Right lobe of liver (tissue), 4 donors: ENCODE measurements at regions not wholly inside any gene's neighbourhood (a gene's known extent, or its start where the extent isn't known, plus 50 kb on each side); places are given as distances from the start of the nearest gene placed in this dataset.

Experiments
- POLR2A ChIP-seq: fragments of 450-650 bp; IDR thresholded peaks from one replicate; pipeline ENCODE4 v1.6.1; 2017; ENCODE audit warnings: antibody characterized with exemption, mild to moderate bottlenecking
- TF ChIP-seq, protein P1 (sequence below), 4 donors: fragments of 200-600 bp in 3 of 4; fragments of 450-650 bp in 1 of 4; IDR thresholded peaks; one replicate each; pipeline versions ENCODE4 v1.5.1 to v1.8.0; 2016 to 2022; ENCODE audit warnings: antibody characterized with exemption in 4 of 4, mild to moderate bottlenecking in 2 of 4
- donor health status: DM: no; HTN: no; CAD: no.
- donor health status: DM: no; HTN: no; CAD: no.
- donor health status: DM: no; HTN: yes; CAD: no.

DNA sequence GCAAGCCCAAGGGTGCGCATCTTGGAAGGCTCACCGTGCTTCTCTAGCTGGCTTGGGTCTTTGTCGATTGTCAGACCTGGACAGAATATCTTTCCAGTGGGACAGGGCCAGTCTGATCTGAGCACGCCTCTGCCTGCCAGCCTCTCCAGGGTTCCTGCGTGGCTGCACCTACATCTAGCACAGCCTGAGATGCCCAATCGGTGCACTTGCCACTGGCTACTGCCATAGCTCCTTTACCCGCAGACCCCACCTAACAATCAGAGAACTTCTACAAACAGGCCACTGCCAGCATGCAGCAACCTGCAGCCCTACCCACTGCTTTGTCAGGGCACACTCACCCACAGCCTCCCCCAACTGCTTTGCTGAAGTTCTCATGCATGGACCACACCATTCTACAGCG is 56.7 kb upstream of the PHACTR3 start:
- TF ChIP-seq, protein P1, sequence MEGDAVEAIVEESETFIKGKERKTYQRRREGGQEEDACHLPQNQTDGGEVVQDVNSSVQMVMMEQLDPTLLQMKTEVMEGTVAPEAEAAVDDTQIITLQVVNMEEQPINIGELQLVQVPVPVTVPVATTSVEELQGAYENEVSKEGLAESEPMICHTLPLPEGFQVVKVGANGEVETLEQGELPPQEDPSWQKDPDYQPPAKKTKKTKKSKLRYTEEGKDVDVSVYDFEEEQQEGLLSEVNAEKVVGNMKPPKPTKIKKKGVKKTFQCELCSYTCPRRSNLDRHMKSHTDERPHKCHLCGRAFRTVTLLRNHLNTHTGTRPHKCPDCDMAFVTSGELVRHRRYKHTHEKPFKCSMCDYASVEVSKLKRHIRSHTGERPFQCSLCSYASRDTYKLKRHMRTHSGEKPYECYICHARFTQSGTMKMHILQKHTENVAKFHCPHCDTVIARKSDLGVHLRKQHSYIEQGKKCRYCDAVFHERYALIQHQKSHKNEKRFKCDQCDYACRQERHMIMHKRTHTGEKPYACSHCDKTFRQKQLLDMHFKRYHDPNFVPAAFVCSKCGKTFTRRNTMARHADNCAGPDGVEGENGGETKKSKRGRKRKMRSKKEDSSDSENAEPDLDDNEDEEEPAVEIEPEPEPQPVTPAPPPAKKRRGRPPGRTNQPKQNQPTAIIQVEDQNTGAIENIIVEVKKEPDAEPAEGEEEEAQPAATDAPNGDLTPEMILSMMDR (IDR thresholded peaks at IDR 0.05) = no peak
- TF ChIP-seq POLR2A = no peak
